SW 1271 (cell line): ENCODE measurements at regions not wholly inside any gene's neighbourhood (a gene's known extent, or its start where the extent isn't known, plus 50 kb on each side); places are given as distances from the start of the nearest gene placed in this dataset.
"Not testable (repeated sequence)": the region's sequence is repeated elsewhere in the genome, so short reads cannot be mapped to it uniquely, and the experiment has no call there.

Source experiments
- DNase-seq, 2 experiments: peaks; one replicate each; lab custom pipeline; 2025; lab: John Stamatoyannopoulos, UW

GRCh38 chr7:69515495-69516212 is 82.6 kb upstream of the AUTS2 start:
- no peak for DNase-seq

- DNase-seq: no peak
Observed at GRCh38 chr7:69516238-69516820, 81.9 kb upstream of the AUTS2 start.

- no peak for DNase-seq
Observed at GRCh38 chr7:69517985-69518704, 80.1 kb upstream of the AUTS2 start.

- no peak for DNase-seq
Observed at GRCh38 chr7:69518705-69519077, 79.6 kb upstream of the AUTS2 start.

- no peak for DNase-seq
Observed at GRCh38 chr7:69526570-69526969, 71.7 kb upstream of the AUTS2 start.

- no peak for DNase-seq
Observed at GRCh38 chr7:69527706-69528105, 70.6 kb upstream of the AUTS2 start.

GRCh38 chr7:69531050-69531449 is 67.2 kb upstream of the AUTS2 start:
- DNase-seq: no peak

GRCh38 chr7:69534461-69535041 is 63.7 kb upstream of the AUTS2 start:
- no peak for DNase-seq

- DNase-seq: no peak
Observed at GRCh38 chr7:69537691-69538090, 60.6 kb upstream of the AUTS2 start.

GRCh38 chr7:69539531-69539930 is 58.7 kb upstream of the AUTS2 start:
- DNase-seq: no peak

GRCh38 chr7:69540287-69540686 is 58.0 kb upstream of the AUTS2 start:
- no peak for DNase-seq

- not testable (repeated sequence) for DNase-seq
Observed at GRCh38 chr7:69541779-69542432, 56.4 kb upstream of the AUTS2 start.

GRCh38 chr7:69545175-69545574 is 53.1 kb upstream of the AUTS2 start:
- no peak for DNase-seq
